NCI-H748 treated with DMSO at 0.1 percent for 48 hours (cell line): ENCODE measurements at regions not wholly inside any gene's neighbourhood (a gene's known extent, or its start where the extent isn't known, plus 50 kb on each side); places are given as distances from the start of the nearest gene placed in this dataset.

Experiments
- DNase-seq: peaks from one replicate; lab custom pipeline; 2025; lab: John Stamatoyannopoulos, UW

DNA sequence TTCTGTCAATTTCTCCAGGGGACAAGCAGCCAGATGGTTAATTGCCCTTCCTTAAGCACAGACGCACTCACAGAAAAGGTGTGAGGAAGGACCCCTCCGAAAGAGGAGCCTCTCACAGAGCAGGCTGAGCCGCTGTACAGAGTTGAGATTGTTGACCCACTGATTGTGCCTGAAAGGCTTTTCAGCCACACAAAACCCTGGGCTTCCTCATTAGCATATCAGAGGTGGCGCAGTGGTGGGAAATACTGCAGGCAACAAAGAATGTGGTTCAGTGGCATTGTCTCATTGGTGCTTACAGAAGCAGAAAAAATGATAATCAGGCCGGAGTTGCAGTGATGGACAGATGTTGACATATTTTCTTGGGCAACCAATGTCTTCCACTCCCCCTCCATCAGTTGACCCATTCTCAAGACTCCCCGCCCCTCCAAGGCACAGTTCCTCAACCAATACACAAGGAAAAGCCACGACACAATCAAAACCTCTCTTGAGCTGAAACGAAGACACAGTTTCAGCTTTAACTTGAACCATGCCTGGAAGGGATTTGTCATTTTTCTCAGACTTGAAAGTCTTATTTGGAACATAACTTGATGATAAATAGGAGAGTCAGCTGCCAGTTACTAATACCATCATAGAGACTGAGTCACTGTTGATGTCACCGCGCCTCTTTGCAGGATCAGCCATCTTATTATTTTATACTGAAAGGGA lies 53.1 kb downstream of the ATXN3L start:
- DNase-seq: no peak

- DNase-seq: peak; percentile 12
Observed at GRCh38 chrX:13265549-13266132, 54.2 kb downstream of the ATXN3L start.

GRCh38 chrX:13265111-13265510 lies 54.7 kb downstream of the ATXN3L start:
- DNase-seq: no peak

- DNase-seq: no peak
Observed at GRCh38 chrX:13263560-13264251, 56.1 kb downstream of the ATXN3L start.

- DNase-seq: no peak
Observed at GRCh38 chrX:13261348-13261747, 58.5 kb downstream of the ATXN3L start.

DNA sequence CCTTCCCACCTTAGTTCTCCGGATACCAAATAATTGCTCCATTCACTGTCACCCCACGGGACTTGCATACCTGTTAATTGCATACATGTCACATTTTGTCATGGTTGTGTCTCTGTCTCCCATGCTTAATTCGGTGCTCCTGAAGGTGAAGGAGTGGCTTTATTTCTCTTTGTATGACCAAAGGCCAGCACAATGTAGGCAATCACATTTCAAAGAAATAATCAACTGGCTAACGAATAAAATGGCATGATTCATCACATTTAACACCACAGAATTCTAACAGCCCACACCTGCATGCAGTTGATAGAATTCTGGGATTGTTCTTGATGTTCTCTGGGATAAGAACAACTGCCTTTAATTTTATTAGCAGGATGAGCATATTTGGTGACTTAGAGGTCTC lies 59.3 kb downstream of the ATXN3L start:
- no peak for DNase-seq

GRCh38 chrX:13258725-13259124 lies 61.1 kb downstream of the ATXN3L start:
- DNase-seq: no peak

DNA sequence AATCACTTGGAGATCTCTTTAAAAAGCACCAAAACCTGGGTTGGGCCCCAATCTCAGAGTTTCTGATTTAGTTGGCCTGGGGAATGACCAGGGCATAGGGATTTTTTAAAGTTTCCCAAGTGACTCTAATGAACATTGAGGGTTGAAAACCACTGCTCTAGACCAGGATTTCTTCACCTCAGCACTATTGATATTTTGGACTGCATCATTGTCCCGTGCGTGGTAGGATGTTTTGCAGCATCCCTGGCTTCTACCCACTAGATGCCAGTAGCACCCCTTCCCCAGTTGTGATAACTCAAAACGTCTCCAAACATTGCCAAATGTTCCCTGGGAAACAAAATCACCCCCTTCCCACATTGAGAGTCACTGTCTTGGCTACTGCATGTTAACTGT lies 61.8 kb downstream of the ATXN3L start:
- DNase-seq: no peak

GRCh38 chrX:13257223-13258051 lies 62.4 kb downstream of the ATXN3L start:
- DNase-seq: no peak

- DNase-seq: no peak
Observed at GRCh38 chrX:13256603-13257002, 63.2 kb downstream of the ATXN3L start.

GRCh38 chrX:13254870-13255269 lies 65.0 kb downstream of the ATXN3L start:
- no peak for DNase-seq

DNA sequence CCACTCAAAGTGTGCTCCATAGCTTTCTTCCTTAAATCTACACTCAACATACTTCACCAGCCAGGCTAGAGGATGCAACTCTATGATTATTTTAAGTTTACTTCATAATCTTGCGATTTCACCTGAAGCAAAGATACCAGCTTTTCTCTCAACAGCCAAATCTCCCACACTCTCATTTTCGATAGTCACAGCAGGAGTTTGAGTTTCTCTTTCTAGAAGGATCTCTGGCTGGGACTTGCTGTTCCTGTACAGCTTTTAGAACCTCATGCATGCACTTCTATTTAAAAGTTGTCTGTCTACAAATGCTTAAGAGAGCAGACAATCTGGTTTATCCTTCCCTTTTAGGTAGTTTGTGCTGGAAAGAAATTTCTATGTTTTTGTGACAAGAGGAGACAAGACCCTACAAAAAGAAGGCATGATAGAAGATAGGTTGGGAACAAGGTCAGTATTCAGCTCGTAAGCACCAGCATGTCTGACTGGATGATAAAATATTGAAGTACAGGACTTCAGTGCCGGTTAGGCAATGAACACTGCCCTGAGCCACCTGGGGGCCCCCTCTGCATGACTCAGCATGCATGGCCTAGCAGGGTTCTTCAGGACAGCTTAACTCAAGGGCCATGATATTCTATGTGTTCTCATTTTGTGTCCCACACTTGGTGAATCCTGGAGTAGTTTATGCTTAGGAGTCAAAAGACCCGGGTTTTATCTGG lies 65.6 kb downstream of the ATXN3L start:
- DNase-seq: no peak

DNA sequence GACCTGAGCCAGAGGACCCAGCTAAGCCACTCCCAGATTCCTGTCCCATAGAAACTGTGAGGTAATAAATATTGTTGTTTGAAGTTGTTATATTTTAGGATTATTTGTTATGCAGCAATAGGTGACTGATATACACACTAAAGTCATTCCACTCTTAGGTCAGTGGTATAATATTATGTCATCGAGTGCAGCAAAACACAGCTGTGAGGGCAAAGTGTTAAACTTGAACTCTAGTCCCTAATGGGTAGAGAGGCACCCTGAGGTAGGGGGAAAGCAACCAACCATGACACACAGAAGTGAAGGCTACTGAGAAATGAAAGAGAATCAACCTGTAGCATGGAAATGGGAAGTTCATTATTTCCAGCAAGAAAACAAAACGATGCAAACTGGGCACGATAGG lies 66.6 kb downstream of the ATXN3L start:
- no peak for DNase-seq

DNA sequence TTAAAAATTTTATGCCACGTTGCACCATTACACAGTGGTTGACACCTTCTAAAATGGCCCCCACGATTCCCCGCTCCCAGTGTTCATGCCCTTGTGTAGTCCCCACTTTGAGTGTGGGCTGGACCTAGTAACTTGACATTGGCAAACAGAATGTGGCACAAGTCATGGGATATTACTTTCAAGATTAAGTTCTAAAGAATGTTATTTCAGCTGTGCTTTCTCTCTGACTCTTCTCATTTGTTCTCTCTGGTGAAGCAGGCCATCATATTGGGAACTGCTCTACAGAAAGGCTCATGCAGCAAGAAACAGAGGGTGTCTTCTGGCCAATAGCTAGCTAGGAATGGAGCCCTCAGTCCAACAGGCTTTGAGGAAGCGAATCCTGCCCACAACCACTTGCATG lies 67.1 kb downstream of the ATXN3L start:
- no peak for DNase-seq

- no peak for DNase-seq
Observed at GRCh38 chrX:13250826-13251580, 68.8 kb downstream of the ATXN3L start.

DNA sequence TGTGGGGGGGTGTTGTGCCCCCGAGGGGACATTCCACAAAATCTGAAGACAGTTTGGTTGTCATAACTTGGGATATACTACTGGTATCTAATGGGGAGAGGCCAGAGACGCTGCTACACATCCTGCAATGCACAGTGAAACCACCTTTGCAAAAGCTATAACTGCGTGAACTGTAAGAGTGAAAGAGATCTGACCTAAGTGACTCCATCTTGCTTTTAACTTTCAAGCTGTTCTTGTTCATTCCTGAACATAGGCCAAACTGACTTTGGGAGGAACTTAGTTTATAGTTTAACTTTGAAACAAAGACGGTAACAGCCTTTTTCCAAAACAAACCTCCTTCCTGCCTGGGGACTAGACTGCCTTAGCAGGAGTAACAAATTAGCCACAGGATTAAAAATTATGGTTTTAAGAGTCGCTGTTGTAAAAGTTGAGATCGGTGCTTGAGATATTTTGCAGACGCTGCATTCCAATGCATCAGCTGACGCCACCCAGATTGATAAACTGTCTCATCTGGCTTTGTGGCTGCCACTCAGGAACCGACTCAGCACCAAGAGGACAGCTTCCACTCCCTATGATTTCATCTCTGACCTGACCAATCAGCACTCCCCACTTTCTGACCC lies 70.9 kb downstream of the ATXN3L start:
- DNase-seq: no peak

DNA sequence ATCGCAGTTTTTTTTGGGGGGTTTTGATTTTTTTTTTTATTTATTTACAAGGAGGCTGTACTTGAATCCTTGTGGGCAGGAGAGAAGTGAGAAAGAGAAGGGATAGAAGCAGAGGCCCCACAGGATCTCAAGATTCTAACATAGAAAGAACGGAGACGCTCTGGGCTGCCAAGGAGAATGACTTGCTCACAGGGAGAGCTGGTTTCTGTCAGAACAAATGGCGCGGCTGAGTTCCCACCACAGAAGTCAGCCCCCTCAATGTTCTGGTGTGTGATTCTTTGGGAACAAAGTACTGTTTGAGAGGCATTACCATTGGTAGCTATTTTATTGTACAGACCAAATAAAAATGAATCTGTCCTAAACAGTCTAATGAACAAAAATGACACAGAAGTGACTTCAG lies 80.6 kb downstream of the ATXN3L start:
- no peak for DNase-seq

DNA sequence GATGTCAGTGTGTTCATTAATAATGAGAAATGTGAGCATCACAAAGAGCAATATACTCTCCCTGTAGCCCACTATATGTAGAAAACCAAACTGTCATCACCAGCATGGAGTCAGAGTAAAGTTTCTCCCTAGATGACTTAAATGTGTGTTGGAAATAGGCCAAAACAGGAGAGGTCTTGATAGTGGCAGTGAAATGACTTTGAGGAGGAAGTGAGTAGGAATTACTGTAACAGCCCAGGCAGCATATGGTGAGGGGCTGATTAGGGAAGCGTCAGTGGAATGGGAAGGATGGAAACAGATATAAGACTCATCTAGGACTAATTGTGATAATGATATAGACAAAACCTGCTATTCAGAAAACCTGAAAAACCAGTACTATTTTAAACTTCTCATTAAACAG lies 83.9 kb downstream of the ATXN3L start:
- peak; percentile 2 for DNase-seq

- no peak for DNase-seq
Observed at GRCh38 chrX:13232484-13232883, 87.4 kb downstream of the ATXN3L start.

DNA sequence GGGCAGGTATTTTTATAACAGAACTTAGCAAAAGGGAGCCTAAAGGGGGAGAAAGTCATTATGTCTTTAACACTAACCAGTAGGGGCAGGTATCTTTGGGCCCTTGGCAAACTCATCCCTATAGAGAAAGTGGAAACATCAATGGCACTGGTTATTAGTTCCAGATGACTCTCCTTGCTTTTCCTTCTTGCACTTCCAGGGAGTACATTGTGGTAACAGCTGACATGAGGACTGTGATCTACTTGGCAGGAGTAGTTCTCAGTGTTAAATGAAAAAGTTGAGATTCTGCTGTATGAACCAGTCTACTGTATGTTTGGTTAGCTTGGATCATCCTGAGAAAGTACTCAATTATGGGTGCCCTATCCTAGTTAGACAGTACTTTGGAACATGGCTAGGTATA lies 93.6 kb downstream of the ATXN3L start:
- no peak for DNase-seq
